ENCODE measurements at regions not wholly inside any gene's neighbourhood (a gene's known extent, or its start where the extent isn't known, plus 50 kb on each side); places are given as distances from the start of the nearest gene placed in this dataset.
"Not testable (repeated sequence)": the region's sequence is repeated elsewhere in the genome, so short reads cannot be mapped to it uniquely, and the experiment has no call there.

GRCh38 chr5:153296251-153296844 lies 194.1 kb upstream of the GRIA1 start:
- not testable (repeated sequence) for DNase-seq

GRCh38 chr5:153299891-153300290 lies 190.6 kb upstream of the GRIA1 start:
- DNase-seq, result no peak

- no peak for DNase-seq
Observed at GRCh38 chr5:153308282-153308681, 182.2 kb upstream of the GRIA1 start.

- DNase-seq, result no peak
Observed at GRCh38 chr5:153318556-153318955, 171.9 kb upstream of the GRIA1 start.

GRCh38 chr5:153321478-153321877 lies 169.0 kb upstream of the GRIA1 start:
- DNase-seq, result no peak

- no peak for DNase-seq
Observed at GRCh38 chr5:153340139-153340538, 150.3 kb upstream of the GRIA1 start.

GRCh38 chr5:153340738-153341137 lies 149.7 kb upstream of the GRIA1 start:
- no peak for DNase-seq

- no peak for DNase-seq
Observed at GRCh38 chr5:153342487-153342886, 148.0 kb upstream of the GRIA1 start.

- no peak for DNase-seq
Observed at GRCh38 chr5:153347611-153348010, 142.9 kb upstream of the GRIA1 start.

GRCh38 chr5:153350175-153350883 lies 140.1 kb upstream of the GRIA1 start:
- no peak for DNase-seq

- DNase-seq, result no peak
Observed at GRCh38 chr5:153352685-153353219, 137.7 kb upstream of the GRIA1 start.

GRCh38 chr5:153357493-153358112 lies 132.9 kb upstream of the GRIA1 start:
- no peak for DNase-seq

- DNase-seq, result no peak
Observed at GRCh38 chr5:153358315-153358976, 132.0 kb upstream of the GRIA1 start.

- DNase-seq, result no peak
Observed at GRCh38 chr5:153360860-153361259, 129.6 kb upstream of the GRIA1 start.

GRCh38 chr5:153361735-153362409 lies 128.6 kb upstream of the GRIA1 start:
- no peak for DNase-seq

- no peak for DNase-seq
Observed at GRCh38 chr5:153365547-153365946, 124.9 kb upstream of the GRIA1 start.

GRCh38 chr5:153367466-153367865 lies 123.0 kb upstream of the GRIA1 start:
- DNase-seq, result no peak

GRCh38 chr5:153372425-153373129 lies 117.9 kb upstream of the GRIA1 start:
- no peak for DNase-seq

- DNase-seq, result no peak
Observed at GRCh38 chr5:153373130-153373498, 117.4 kb upstream of the GRIA1 start.

- DNase-seq, result not testable (repeated sequence)
Observed at GRCh38 chr5:153381630-153382029, 108.8 kb upstream of the GRIA1 start.

- no peak for DNase-seq
Observed at GRCh38 chr5:153390569-153390968, 99.9 kb upstream of the GRIA1 start.

- no peak for DNase-seq
Observed at GRCh38 chr5:153399595-153399994, 90.9 kb upstream of the GRIA1 start.
